WTC11 (cell line): ENCODE measurements at regions not wholly inside any gene's neighbourhood (a gene's known extent, or its start where the extent isn't known, plus 50 kb on each side); places are given as distances from the start of the nearest gene placed in this dataset.

Experiments used
- ATAC-seq: fragments of 200-7000 bp; cut with Tn5 transposase; 2 replicates; pipeline ENCODE4 v1.10.0; 2021; ENCODE audit warnings: mild to moderate bottlenecking, moderate library complexity
- CTCF ChIA-PET: fragments of 300-600 bp; sonication (Branson Sonifier 250); formaldehyde crosslinking; loops from one replicate; lab custom pipeline; 2021; ENCODE audit warnings: antibody characterized with exemption; lab: Charles Lee
- POLR2A ChIA-PET: fragments of 350-600 bp; sonication (Branson Sonifier 250); formaldehyde crosslinking; loops from one replicate; lab custom pipeline; 2021; ENCODE audit warnings: antibody characterized with exemption; lab: Charles Lee
- DNase-seq: peaks from one replicate; pipeline ENCODE4 v3.0.0; 2021; ENCODE audit warnings: low spot score
- H3K27ac Mint-ChIP-seq: 2 replicates; pipeline ENCODE4 v1.8.0; 2021; ENCODE audit warnings: mixed read lengths
- H3K27me3 Mint-ChIP-seq: 2 replicates; pipeline ENCODE4 v1.8.0; 2021; ENCODE audit warnings: low read depth, mild to moderate bottlenecking, moderate library complexity, mixed read lengths
- H3K36me3 Mint-ChIP-seq: 2 replicates; pipeline ENCODE4 v1.8.0; 2021; ENCODE audit warnings: mixed read lengths
- H3K4me1 Mint-ChIP-seq: 2 replicates; pipeline ENCODE4 v1.8.0; 2022; ENCODE audit warnings: mixed read lengths
- H3K4me3 Mint-ChIP-seq: 2 replicates; pipeline ENCODE4 v1.8.0; 2021; ENCODE audit warnings: mild to moderate bottlenecking, moderate library complexity, mixed read lengths
- H3K9me3 Mint-ChIP-seq: 2 replicates; pipeline ENCODE4 v1.8.0; 2021; ENCODE audit warnings: mixed read lengths
- CBFB ChIP-seq: sonication (generic); formaldehyde crosslinking; IDR thresholded peaks from 2 replicates; pipeline ENCODE4 v1.8.1; 2022; ENCODE audit warnings: mild to moderate bottlenecking, low read depth, missing genetic modification reagents
- EMX1 ChIP-seq: fragments of 250-450 bp; sonication (Bioruptor Pico); IDR thresholded peaks from 2 replicates; pipeline ENCODE4 v1.8.0; 2021; ENCODE audit warnings: mild to moderate bottlenecking
- FOXP1 ChIP-seq: sonication (generic); formaldehyde crosslinking; IDR thresholded peaks from 2 replicates; pipeline ENCODE4 v1.8.0; 2022; ENCODE audit warnings: missing genetic modification reagents, mild to moderate bottlenecking, moderate library complexity, borderline replicate concordance
- JUN ChIP-seq: sonication (generic); formaldehyde crosslinking; IDR thresholded peaks from 2 replicates; pipeline ENCODE4 v1.8.0; 2023; ENCODE audit warnings: mild to moderate bottlenecking, missing genetic modification reagents
- MXD4 ChIP-seq: fragments of 250-450 bp; sonication (Bioruptor Pico); IDR thresholded peaks from 2 replicates; pipeline ENCODE4 v1.8.0; 2021; ENCODE audit warnings: mild to moderate bottlenecking, moderate library complexity, borderline replicate concordance
- NR2C2 ChIP-seq: sonication (generic); formaldehyde crosslinking; IDR thresholded peaks from 2 replicates; pipeline ENCODE4 v1.8.0; 2022; ENCODE audit warnings: mild to moderate bottlenecking, missing genetic modification reagents
- OVOL2 ChIP-seq: fragments of 250-450 bp; sonication (Bioruptor Pico); IDR thresholded peaks from 2 replicates; pipeline ENCODE4 v1.9.0; 2021; ENCODE audit warnings: mild to moderate bottlenecking, borderline replicate concordance
- RORB ChIP-seq: fragments of 250-450 bp; sonication (Bioruptor Pico); IDR thresholded peaks from 2 replicates; pipeline ENCODE4 v1.9.0; 2021; ENCODE audit warnings: mild to moderate bottlenecking
- SMAD3 ChIP-seq: sonication (generic); formaldehyde crosslinking; IDR thresholded peaks from 2 replicates; pipeline ENCODE4 v1.8.0; 2022; ENCODE audit warnings: missing genetic modification reagents, mild to moderate bottlenecking, borderline replicate concordance
- TP53 ChIP-seq: sonication (generic); formaldehyde crosslinking; IDR thresholded peaks from 2 replicates; pipeline ENCODE4 v1.8.1; 2023; ENCODE audit warnings: mild to moderate bottlenecking, missing genetic modification reagents
- ZNF232 ChIP-seq: sonication (generic); formaldehyde crosslinking; IDR thresholded peaks from 2 replicates; pipeline ENCODE4 v1.8.0; 2022; ENCODE audit warnings: mild to moderate bottlenecking, missing genetic modification reagents
- TF ChIP-seq, protein P1 (sequence below): sonication (generic); formaldehyde crosslinking; IDR thresholded peaks from 2 replicates; pipeline ENCODE4 v1.8.0; 2022; ENCODE audit warnings: mild to moderate bottlenecking, missing genetic modification reagents
- TF ChIP-seq, protein P2 (sequence below): sonication (generic); formaldehyde crosslinking; IDR thresholded peaks from 2 replicates; pipeline ENCODE4 v1.8.1; 2022; ENCODE audit warnings: low read depth, mild to moderate bottlenecking, moderate library complexity, missing genetic modification reagents, borderline replicate concordance
- TF ChIP-seq, protein P3 (sequence below): sonication (generic); formaldehyde crosslinking; IDR thresholded peaks from 2 replicates; pipeline ENCODE4 v1.8.0; 2022; ENCODE audit warnings: mild to moderate bottlenecking, missing genetic modification reagents
- TF ChIP-seq, protein P4 (sequence below): sonication (generic); formaldehyde crosslinking; IDR thresholded peaks from 2 replicates; pipeline ENCODE4 v1.8.1; 2023; ENCODE audit warnings: mild to moderate bottlenecking, missing genetic modification reagents, moderate library complexity
- TF ChIP-seq, protein P5 (sequence below): sonication (generic); formaldehyde crosslinking; IDR thresholded peaks from 2 replicates; pipeline ENCODE4 v1.8.0; 2023; ENCODE audit warnings: missing genetic modification reagents, mild to moderate bottlenecking, borderline replicate concordance
- TF ChIP-seq, protein P6 (sequence below): sonication (generic); formaldehyde crosslinking; IDR thresholded peaks from 2 replicates; pipeline ENCODE4 v1.8.1; 2023; ENCODE audit warnings: mild to moderate bottlenecking, missing genetic modification reagents, borderline replicate concordance
- TF ChIP-seq, protein P7 (sequence below): sonication (generic); formaldehyde crosslinking; conservative IDR thresholded peaks from 2 replicates; pipeline ENCODE4 v1.8.1; 2022; ENCODE audit warnings: mild to moderate bottlenecking, missing genetic modification reagents
- TF ChIP-seq, protein P8 (sequence below): fragments of 250-450 bp; sonication (Bioruptor Pico); IDR thresholded peaks from 2 replicates; pipeline ENCODE4 v2.1.2; 2022; ENCODE audit warnings: mild to moderate bottlenecking, moderate library complexity

DNA sequence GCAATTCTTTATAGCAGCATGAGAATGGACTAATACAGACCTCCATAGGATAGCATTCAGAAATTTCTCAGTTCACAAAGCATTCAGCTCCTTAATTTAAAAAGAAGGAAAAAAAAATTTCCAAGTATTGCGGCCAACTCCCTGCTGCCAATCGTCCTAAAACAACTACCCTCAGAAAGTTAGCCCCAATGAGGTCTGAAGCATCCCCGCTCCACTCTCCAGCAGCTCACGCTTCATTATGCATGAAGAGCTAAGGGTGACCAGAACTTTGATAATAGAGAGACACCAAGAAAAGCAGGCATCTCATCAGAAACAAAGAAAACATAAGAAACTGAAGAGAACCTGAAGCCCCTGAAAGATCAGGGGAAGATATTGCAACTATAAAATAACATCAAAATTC lies 172.8 kb upstream of the NUDT4 start (continued):
- TF ChIP-seq, protein P1, sequence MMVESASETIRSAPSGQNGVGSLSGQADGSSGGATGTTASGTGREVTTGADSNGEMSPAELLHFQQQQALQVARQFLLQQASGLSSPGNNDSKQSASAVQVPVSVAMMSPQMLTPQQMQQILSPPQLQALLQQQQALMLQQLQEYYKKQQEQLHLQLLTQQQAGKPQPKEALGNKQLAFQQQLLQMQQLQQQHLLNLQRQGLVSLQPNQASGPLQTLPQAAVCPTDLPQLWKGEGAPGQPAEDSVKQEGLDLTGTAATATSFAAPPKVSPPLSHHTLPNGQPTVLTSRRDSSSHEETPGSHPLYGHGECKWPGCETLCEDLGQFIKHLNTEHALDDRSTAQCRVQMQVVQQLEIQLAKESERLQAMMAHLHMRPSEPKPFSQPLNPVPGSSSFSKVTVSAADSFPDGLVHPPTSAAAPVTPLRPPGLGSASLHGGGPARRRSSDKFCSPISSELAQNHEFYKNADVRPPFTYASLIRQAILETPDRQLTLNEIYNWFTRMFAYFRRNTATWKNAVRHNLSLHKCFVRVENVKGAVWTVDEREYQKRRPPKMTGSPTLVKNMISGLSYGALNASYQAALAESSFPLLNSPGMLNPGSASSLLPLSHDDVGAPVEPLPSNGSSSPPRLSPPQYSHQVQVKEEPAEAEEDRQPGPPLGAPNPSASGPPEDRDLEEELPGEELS (CRISPR knock-in tag): no peak
- TF ChIP-seq RORB (CRISPR knock-in tag): no peak
- TF ChIP-seq FOXP1 (CRISPR knock-in tag): no peak
- TF ChIP-seq, protein P2, sequence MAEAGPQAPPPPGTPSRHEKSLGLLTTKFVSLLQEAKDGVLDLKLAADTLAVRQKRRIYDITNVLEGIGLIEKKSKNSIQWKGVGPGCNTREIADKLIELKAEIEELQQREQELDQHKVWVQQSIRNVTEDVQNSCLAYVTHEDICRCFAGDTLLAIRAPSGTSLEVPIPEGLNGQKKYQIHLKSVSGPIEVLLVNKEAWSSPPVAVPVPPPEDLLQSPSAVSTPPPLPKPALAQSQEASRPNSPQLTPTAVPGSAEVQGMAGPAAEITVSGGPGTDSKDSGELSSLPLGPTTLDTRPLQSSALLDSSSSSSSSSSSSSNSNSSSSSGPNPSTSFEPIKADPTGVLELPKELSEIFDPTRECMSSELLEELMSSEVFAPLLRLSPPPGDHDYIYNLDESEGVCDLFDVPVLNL (CRISPR knock-in tag): no peak

DNA sequence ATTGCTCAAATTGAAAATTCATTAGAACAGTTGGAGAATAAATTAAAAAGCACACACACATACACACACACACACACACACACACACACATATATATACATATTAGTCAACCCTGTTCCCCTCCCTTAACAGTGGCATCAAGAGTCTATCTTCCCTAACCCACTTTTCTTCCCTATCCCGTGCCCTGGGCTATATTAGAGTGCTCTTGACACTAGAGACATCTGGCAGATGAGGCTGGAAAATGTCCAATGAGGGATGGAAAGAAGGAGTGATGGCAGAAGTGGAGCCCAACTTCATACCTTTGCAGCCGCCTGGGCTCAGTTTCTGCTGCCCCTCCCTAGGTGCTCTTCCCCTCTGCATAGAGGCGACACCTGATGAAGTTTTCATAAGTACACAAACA lies 172.4 kb upstream of the NUDT4 start:
- TF ChIP-seq, protein P3, sequence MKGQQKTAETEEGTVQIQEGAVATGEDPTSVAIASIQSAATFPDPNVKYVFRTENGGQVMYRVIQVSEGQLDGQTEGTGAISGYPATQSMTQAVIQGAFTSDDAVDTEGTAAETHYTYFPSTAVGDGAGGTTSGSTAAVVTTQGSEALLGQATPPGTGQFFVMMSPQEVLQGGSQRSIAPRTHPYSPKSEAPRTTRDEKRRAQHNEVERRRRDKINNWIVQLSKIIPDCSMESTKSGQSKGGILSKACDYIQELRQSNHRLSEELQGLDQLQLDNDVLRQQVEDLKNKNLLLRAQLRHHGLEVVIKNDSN: no peak
- TF ChIP-seq, protein P4, sequence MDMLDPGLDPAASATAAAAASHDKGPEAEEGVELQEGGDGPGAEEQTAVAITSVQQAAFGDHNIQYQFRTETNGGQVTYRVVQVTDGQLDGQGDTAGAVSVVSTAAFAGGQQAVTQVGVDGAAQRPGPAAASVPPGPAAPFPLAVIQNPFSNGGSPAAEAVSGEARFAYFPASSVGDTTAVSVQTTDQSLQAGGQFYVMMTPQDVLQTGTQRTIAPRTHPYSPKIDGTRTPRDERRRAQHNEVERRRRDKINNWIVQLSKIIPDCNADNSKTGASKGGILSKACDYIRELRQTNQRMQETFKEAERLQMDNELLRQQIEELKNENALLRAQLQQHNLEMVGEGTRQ (CRISPR knock-in tag): no peak
- no peak for TF ChIP-seq TP53 (CRISPR knock-in tag)
- TF ChIP-seq, protein P5, sequence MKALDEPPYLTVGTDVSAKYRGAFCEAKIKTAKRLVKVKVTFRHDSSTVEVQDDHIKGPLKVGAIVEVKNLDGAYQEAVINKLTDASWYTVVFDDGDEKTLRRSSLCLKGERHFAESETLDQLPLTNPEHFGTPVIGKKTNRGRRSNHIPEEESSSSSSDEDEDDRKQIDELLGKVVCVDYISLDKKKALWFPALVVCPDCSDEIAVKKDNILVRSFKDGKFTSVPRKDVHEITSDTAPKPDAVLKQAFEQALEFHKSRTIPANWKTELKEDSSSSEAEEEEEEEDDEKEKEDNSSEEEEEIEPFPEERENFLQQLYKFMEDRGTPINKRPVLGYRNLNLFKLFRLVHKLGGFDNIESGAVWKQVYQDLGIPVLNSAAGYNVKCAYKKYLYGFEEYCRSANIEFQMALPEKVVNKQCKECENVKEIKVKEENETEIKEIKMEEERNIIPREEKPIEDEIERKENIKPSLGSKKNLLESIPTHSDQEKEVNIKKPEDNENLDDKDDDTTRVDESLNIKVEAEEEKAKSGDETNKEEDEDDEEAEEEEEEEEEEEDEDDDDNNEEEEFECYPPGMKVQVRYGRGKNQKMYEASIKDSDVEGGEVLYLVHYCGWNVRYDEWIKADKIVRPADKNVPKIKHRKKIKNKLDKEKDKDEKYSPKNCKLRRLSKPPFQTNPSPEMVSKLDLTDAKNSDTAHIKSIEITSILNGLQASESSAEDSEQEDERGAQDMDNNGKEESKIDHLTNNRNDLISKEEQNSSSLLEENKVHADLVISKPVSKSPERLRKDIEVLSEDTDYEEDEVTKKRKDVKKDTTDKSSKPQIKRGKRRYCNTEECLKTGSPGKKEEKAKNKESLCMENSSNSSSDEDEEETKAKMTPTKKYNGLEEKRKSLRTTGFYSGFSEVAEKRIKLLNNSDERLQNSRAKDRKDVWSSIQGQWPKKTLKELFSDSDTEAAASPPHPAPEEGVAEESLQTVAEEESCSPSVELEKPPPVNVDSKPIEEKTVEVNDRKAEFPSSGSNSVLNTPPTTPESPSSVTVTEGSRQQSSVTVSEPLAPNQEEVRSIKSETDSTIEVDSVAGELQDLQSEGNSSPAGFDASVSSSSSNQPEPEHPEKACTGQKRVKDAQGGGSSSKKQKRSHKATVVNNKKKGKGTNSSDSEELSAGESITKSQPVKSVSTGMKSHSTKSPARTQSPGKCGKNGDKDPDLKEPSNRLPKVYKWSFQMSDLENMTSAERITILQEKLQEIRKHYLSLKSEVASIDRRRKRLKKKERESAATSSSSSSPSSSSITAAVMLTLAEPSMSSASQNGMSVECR (CRISPR knock-in tag): no peak
- TF ChIP-seq SMAD3: no peak
- no peak for TF ChIP-seq CBFB (CRISPR knock-in tag)
- TF ChIP-seq, protein P6, sequence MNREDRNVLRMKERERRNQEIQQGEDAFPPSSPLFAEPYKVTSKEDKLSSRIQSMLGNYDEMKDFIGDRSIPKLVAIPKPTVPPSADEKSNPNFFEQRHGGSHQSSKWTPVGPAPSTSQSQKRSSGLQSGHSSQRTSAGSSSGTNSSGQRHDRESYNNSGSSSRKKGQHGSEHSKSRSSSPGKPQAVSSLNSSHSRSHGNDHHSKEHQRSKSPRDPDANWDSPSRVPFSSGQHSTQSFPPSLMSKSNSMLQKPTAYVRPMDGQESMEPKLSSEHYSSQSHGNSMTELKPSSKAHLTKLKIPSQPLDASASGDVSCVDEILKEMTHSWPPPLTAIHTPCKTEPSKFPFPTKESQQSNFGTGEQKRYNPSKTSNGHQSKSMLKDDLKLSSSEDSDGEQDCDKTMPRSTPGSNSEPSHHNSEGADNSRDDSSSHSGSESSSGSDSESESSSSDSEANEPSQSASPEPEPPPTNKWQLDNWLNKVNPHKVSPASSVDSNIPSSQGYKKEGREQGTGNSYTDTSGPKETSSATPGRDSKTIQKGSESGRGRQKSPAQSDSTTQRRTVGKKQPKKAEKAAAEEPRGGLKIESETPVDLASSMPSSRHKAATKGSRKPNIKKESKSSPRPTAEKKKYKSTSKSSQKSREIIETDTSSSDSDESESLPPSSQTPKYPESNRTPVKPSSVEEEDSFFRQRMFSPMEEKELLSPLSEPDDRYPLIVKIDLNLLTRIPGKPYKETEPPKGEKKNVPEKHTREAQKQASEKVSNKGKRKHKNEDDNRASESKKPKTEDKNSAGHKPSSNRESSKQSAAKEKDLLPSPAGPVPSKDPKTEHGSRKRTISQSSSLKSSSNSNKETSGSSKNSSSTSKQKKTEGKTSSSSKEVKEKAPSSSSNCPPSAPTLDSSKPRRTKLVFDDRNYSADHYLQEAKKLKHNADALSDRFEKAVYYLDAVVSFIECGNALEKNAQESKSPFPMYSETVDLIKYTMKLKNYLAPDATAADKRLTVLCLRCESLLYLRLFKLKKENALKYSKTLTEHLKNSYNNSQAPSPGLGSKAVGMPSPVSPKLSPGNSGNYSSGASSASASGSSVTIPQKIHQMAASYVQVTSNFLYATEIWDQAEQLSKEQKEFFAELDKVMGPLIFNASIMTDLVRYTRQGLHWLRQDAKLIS: no peak
- TF ChIP-seq ZNF232 (CRISPR knock-in tag): no peak
- TF ChIP-seq, protein P7, sequence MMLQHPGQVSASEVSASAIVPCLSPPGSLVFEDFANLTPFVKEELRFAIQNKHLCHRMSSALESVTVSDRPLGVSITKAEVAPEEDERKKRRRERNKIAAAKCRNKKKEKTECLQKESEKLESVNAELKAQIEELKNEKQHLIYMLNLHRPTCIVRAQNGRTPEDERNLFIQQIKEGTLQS (CRISPR knock-in tag): no peak
- no peak for TF ChIP-seq NR2C2 (CRISPR knock-in tag)
- no peak for TF ChIP-seq JUN (CRISPR knock-in tag)
- no peak for TF ChIP-seq EMX1 (CRISPR knock-in tag)
- TF ChIP-seq MXD4 (CRISPR knock-in tag): no peak
- TF ChIP-seq, protein P8, sequence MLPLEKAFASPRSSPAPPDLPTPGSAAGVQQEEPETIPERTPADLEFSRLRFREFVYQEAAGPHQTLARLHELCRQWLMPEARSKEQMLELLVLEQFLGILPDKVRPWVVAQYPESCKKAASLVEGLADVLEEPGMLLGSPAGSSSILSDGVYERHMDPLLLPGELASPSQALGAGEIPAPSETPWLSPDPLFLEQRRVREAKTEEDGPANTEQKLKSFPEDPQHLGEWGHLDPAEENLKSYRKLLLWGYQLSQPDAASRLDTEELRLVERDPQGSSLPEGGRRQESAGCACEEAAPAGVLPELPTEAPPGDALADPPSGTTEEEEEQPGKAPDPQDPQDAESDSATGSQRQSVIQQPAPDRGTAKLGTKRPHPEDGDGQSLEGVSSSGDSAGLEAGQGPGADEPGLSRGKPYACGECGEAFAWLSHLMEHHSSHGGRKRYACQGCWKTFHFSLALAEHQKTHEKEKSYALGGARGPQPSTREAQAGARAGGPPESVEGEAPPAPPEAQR (CRISPR knock-in tag): no peak
- no peak for TF ChIP-seq OVOL2
- Mint-ChIP-seq H3K9me3 (peaks cover 6% of the 10 kb centered on the region), H3K4me3 (no peak overlapping the region), H3K4me1 (no peaks in the 10 kb centered on the region; the same call in 1 of the 2 replicates), H3K36me3 (no peaks in the 10 kb centered on the region), H3K27ac (no peak overlapping the region), H3K27me3 (no peaks in the 10 kb centered on the region; the same call in 1 of the 2 replicates)
- CTCF ChIA-PET: no interaction called here
- POLR2A ChIA-PET: no interaction called here
- ATAC-seq: no peak
- DNase-seq: no peak
